ENCODE measurements at regions not wholly inside any gene's neighbourhood (a gene's known extent, or its start where the extent isn't known, plus 50 kb on each side); places are given as distances from the start of the nearest gene placed in this dataset.

DNA sequence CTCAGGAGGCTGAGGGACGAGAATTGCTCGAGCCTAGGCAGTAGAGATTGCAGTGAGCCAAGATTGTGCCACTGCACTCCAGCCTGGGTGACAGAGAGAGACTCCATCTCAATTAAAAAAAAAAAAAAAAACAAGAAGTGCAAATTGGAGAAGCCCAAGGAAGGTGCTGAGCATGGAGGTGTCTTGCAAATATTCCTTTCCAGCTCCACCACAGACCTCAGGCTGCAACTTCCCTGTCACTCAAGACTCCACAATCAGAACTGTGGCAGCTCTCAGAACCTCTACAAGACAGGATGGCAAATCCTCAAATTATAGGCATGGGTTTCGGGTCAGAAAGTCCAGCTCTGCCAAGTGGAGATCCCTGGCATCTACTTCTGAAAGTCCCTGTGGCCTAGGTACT lies 104.4 kb upstream of the TIAM1 start:
- TF ChIP-seq, protein P1, sequence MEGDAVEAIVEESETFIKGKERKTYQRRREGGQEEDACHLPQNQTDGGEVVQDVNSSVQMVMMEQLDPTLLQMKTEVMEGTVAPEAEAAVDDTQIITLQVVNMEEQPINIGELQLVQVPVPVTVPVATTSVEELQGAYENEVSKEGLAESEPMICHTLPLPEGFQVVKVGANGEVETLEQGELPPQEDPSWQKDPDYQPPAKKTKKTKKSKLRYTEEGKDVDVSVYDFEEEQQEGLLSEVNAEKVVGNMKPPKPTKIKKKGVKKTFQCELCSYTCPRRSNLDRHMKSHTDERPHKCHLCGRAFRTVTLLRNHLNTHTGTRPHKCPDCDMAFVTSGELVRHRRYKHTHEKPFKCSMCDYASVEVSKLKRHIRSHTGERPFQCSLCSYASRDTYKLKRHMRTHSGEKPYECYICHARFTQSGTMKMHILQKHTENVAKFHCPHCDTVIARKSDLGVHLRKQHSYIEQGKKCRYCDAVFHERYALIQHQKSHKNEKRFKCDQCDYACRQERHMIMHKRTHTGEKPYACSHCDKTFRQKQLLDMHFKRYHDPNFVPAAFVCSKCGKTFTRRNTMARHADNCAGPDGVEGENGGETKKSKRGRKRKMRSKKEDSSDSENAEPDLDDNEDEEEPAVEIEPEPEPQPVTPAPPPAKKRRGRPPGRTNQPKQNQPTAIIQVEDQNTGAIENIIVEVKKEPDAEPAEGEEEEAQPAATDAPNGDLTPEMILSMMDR (IDR thresholded peaks at IDR 0.05): no peak
- no peak for TF ChIP-seq POLR2A (IDR thresholded peaks at IDR 0.05)
